Upper lobe of left lung (tissue), 6 donors: ENCODE measurements at regions not wholly inside any gene's neighbourhood (a gene's known extent, or its start where the extent isn't known, plus 50 kb on each side); places are given as distances from the start of the nearest gene placed in this dataset.
"Not testable (repeated sequence)": the region's sequence is repeated elsewhere in the genome, so short reads cannot be mapped to it uniquely, and the experiment has no call there.

Experiments
- ATAC-seq, 2 donors: fragments of 200-7000 bp; cut with Tn5 transposase; one replicate each; pipeline ENCODE4 v1.9.1; 2022; ENCODE audit warnings: mild to moderate bottlenecking in 2 of 2, moderate library complexity in 2 of 2; ENCODE audit not compliant: low FRiP score in 2 of 2
- DNase-seq, 2 donors: peaks; one replicate each; pipeline ENCODE4 v3.0.0-alpha.2; 2019 to 2020
- H3K27ac ChIP-seq, 4 donors: fragments of 200-600 bp; sonication (generic); one replicate each; pipeline ENCODE4 v1.5.1; 2016 to 2019
- H3K27me3 ChIP-seq, 4 donors: fragments of 200-600 bp; sonication (generic); one replicate each; pipeline ENCODE4 v1.5.1; 2017 to 2019
- H3K36me3 ChIP-seq, 4 donors: fragments of 200-600 bp; sonication (generic); one replicate each; pipeline ENCODE4 v1.5.1; 2016 to 2019
- H3K4me1 ChIP-seq, 4 donors: fragments of 200-600 bp; sonication (generic); one replicate each; pipeline ENCODE4 v1.5.1; 2018 to 2019
- H3K4me3 ChIP-seq, 4 donors: fragments of 200-600 bp; sonication (generic); one replicate each; pipeline ENCODE4 v1.5.1; 2017 to 2019; ENCODE audit warnings: mild to moderate bottlenecking in 2 of 4, moderate library complexity in 1 of 4
- H3K9me3 ChIP-seq, 4 donors: fragments of 200-600 bp; sonication (generic); one replicate each; pipeline ENCODE4 v1.5.1; 2018 to 2019
- WGBS, 2 donors: methylation state at CpG; one replicate each; pipeline ENCODE4 v1.1.5; 2017 to 2018; 5-methylcytosine and 5-hydroxymethylcytosine counted together
- donor health status: DM: no; HTN: no; CAD: no; lungs with moderate emphysema.
- donor health status: DM: no; HTN: yes; CAD: no; lungs with severe emphysema.

- H3K4me3 ChIP-seq, DNase-seq, H3K36me3 ChIP-seq, H3K27ac ChIP-seq, ATAC-seq, H3K9me3 ChIP-seq, H3K27me3 ChIP-seq, H3K4me1 ChIP-seq: not testable (repeated sequence)
- WGBS, 2 donors = 69 to 89% methylated on average over 9 to 11 of the region's 15 CpGs
These were observed 56.2 kb upstream of the DDAH1 start for GRCh38 chr1:85520826-85521820.

- not testable (repeated sequence) for H3K27ac ChIP-seq, H3K4me3 ChIP-seq, H3K4me1 ChIP-seq, H3K27me3 ChIP-seq, H3K9me3 ChIP-seq, ATAC-seq, DNase-seq, H3K36me3 ChIP-seq
These were observed 57.5 kb upstream of the DDAH1 start for GRCh38 chr1:85522458-85522857.

GRCh38 chr1:85523061-85523460 lies 57.5 kb upstream of the CCN1 start:
- not testable (repeated sequence) for H3K9me3 ChIP-seq, DNase-seq, H3K36me3 ChIP-seq, ATAC-seq, H3K27ac ChIP-seq, H3K27me3 ChIP-seq, H3K4me1 ChIP-seq, H3K4me3 ChIP-seq
- WGBS, 2 donors = 75 to 85% methylated on average over 3 of the region's 4 CpGs

- H3K4me1 ChIP-seq, H3K4me3 ChIP-seq, H3K36me3 ChIP-seq, H3K9me3 ChIP-seq, DNase-seq, H3K27me3 ChIP-seq, H3K27ac ChIP-seq: not testable (repeated sequence)
- 73 to 82% methylated on average over 2 to 3 of the region's 3 CpGs for WGBS, 2 donors
- peak in 1 of 2 donors; percentile 87 for ATAC-seq
These were observed 56.2 kb upstream of the CCN1 start for GRCh38 chr1:85524281-85524886.

- 70 to 74% methylated on average over 1 to 3 of the region's 3 CpGs for WGBS, 2 donors
- DNase-seq, H3K27ac ChIP-seq, H3K27me3 ChIP-seq, H3K36me3 ChIP-seq, H3K4me3 ChIP-seq, H3K9me3 ChIP-seq, H3K4me1 ChIP-seq: not testable (repeated sequence)
- ATAC-seq = peak in 1 of 2 donors; percentile 61
These were observed 55.0 kb upstream of the CCN1 start for GRCh38 chr1:85525591-85525991.

- ATAC-seq, H3K27ac ChIP-seq, H3K9me3 ChIP-seq, H3K4me3 ChIP-seq, DNase-seq, H3K27me3 ChIP-seq, H3K36me3 ChIP-seq, H3K4me1 ChIP-seq: not testable (repeated sequence)
- 84 to 97% methylated on average over 3 of the region's 3 CpGs for WGBS, 2 donors
These were observed 54.3 kb upstream of the CCN1 start for GRCh38 chr1:85526216-85526615.

- 22 to 24% methylated on average over 4 of the region's 4 CpGs for WGBS, 2 donors
- not testable (repeated sequence) for H3K4me1 ChIP-seq, H3K27ac ChIP-seq, H3K27me3 ChIP-seq, H3K9me3 ChIP-seq, H3K36me3 ChIP-seq, H3K4me3 ChIP-seq
- peak in 1 of 2 donors; percentile 76 for DNase-seq
- peak; percentile 48 to 60 for ATAC-seq
These were observed 53.4 kb upstream of the CCN1 start for GRCh38 chr1:85527145-85527544.
